GM06990 (cell line): ENCODE measurements at regions not wholly inside any gene's neighbourhood (a gene's known extent, or its start where the extent isn't known, plus 50 kb on each side); places are given as distances from the start of the nearest gene placed in this dataset.

Experiments used
- DNase-seq: peaks from one replicate; pipeline ENCODE4 v3.0.0-alpha.2; 2011; ENCODE audit not compliant: insufficient read length; ENCODE audit errors: extremely low read depth
- H3K27me3 ChIP-seq: replicated peaks from 2 replicates; pipeline ENCODE4 v1.6.0; 2011; ENCODE audit warnings: low read length; ENCODE audit not compliant: control insufficient read depth, insufficient read depth
- H3K36me3 ChIP-seq: 2 replicates; pipeline ENCODE4 v1.5.1; 2011; ENCODE audit warnings: low read length; ENCODE audit not compliant: control insufficient read depth, insufficient read depth
- H3K4me3 ChIP-seq: replicated peaks from 2 replicates; pipeline ENCODE4 v1.5.1; 2011; ENCODE audit warnings: low read depth, mild to moderate bottlenecking, control low read depth, low read length
- CTCF ChIP-seq: IDR thresholded peaks from 2 replicates; pipeline ENCODE4 v1.5.1; 2011; ENCODE audit warnings: low read length, control low read depth, mild to moderate bottlenecking, inconsistent platforms; ENCODE audit not compliant: insufficient read depth, poor library complexity, severe bottlenecking

GRCh38 chr5:61942462-61943049 lies 363.4 kb upstream of the KIF2A start:
- H3K4me3 ChIP-seq = no peak overlapping the region
- DNase-seq = no peak
- TF ChIP-seq CTCF = no peak
- H3K27me3 ChIP-seq = no peaks in the 10 kb centered on the region; the same call in none of the 2 replicates
- H3K36me3 ChIP-seq = no peaks in the 10 kb centered on the region

GRCh38 chr5:61943713-61944112 lies 362.3 kb upstream of the KIF2A start:
- Histone ChIP-seq H3K27me3 (no peaks in the 10 kb centered on the region; the same call in none of the 2 replicates), H3K36me3 (no peaks in the 10 kb centered on the region), H3K4me3 (no peak overlapping the region)
- DNase-seq = no peak
- TF ChIP-seq CTCF = no peak

- no peak overlapping the region for H3K4me3 ChIP-seq
- no peaks in the 10 kb centered on the region; the same call in none of the 2 replicates for H3K27me3 ChIP-seq
- no peak for TF ChIP-seq CTCF
- no peak for DNase-seq
- no peaks in the 10 kb centered on the region for H3K36me3 ChIP-seq
Measured at GRCh38 chr5:61948151-61948550, 357.9 kb upstream of the KIF2A start.

GRCh38 chr5:61949054-61949678 lies 356.8 kb upstream of the KIF2A start:
- Histone ChIP-seq H3K4me3 (no peak overlapping the region), H3K36me3 (no peaks in the 10 kb centered on the region), H3K27me3 (no peaks in the 10 kb centered on the region; the same call in none of the 2 replicates)
- TF ChIP-seq CTCF = no peak
- DNase-seq = no peak

GRCh38 chr5:61949679-61950435 lies 356.1 kb upstream of the KIF2A start:
- no peaks in the 10 kb centered on the region; the same call in 1 of the 2 replicates for H3K27me3 ChIP-seq
- no peak for TF ChIP-seq CTCF
- no peaks in the 10 kb centered on the region for H3K36me3 ChIP-seq
- H3K4me3 ChIP-seq = no peak overlapping the region
- DNase-seq = no peak
